ENCODE measurements at regions not wholly inside any gene's neighbourhood (a gene's known extent, or its start where the extent isn't known, plus 50 kb on each side); places are given as distances from the start of the nearest gene placed in this dataset.
A peak's percentile ranks its signal among the peaks of the same experiment; 100 is the strongest.

- TF ChIP-seq CTCF (IDR thresholded peaks at IDR 0.05; ENCODE audit: control extremely low read depth in 1 of 3, insufficient read depth in 1 of 3, low read depth in 1 of 3, low read length in 3 of 3) (peak; percentile 28 to 62 (median 30)), ZNF274 (IDR thresholded peaks at IDR 0.05; ENCODE audit: borderline replicate concordance, extremely low read depth, low read length) (no peak)
Measured at GRCh38 chr3:94548581-94549316, 485.9 kb downstream of the NSUN3 start.

Measured in H1 (cell line).